ENCODE measurements at regions not wholly inside any gene's neighbourhood (a gene's known extent, or its start where the extent isn't known, plus 50 kb on each side); places are given as distances from the start of the nearest gene placed in this dataset.

DNA sequence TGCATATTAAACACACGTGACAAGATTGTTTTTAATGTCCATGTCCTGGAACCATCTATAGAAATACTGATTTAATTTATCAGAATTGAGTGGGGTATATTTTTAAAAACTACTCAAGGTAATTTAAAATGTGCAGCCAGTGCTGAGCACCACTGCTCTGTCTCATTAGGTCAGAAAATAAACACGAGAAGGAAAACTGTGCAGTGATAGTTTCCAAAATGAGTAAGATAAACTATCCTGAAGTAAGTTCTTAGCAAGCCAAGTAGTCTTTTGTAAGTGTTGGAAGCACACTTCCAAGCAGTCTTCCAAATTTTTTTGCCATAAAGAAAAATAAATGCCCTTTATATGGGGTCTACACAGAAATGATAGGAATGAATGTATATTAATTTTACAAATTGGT is 93.8 kb upstream of the DNAJC10 start (continued):
- TF ChIP-seq, protein P1, sequence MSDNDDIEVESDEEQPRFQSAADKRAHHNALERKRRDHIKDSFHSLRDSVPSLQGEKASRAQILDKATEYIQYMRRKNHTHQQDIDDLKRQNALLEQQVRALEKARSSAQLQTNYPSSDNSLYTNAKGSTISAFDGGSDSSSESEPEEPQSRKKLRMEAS (IDR thresholded peaks at IDR 0.05; ENCODE audit: low read depth, low read length) = no peak
- no peak for TF ChIP-seq JUND (IDR thresholded peaks at IDR 0.05; ENCODE audit: low read depth, low read length)

DNA sequence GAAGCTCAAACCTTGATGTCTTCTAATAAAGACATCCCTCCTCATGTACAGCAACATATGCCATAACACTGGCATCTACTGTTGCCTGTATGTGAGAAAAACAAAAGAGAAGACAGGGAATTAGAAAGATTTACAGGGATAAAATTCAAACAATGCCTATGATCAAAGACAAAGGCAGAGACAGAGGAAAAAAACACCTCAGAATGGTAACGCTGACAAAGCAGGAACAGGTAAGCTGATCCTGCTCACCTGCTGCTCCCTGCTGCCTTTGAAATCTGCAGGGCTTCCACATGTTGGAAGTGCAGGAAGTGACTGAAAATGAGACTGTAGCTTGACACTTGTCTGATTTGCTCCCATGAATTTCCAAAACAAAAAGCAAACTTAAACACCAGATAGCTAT is 90.2 kb upstream of the DNAJC10 start:
- RAD21 ChIA-PET (ENCODE audit: unreplicated experiment) = no interaction called here

More for the DNA sequence above, 90.2 kb upstream of the DNAJC10 start:
- ATAC-seq (no peak), FAIRE-seq (no peak), DNase-seq (ENCODE audit: low read depth, low spot score) (no peak)
- H3K9ac ChIP-seq (ENCODE audit: control insufficient read depth, insufficient read depth, low read length) = no peak overlapping the region
- intact Hi-C loops (cut with micrococcal nuclease; ENCODE audit: unreplicated experiment) = no loop called here
- no peaks in the 10 kb centered on the region for H3K9me3 ChIP-seq (replicated peaks; ENCODE audit: control insufficient read depth, insufficient read depth, low read length)
- in situ Hi-C loops (cut with MboI) = no loop called here
- ChIA-PET CTCF (interaction anchor here (1.2 kb wide), 1 partner anchor 23 kb away, joined by 3 read pairs; no protein-coding TSS in a partner anchor), SMC1A (ENCODE audit: uncharacterized antibody, unreplicated experiment) (interaction anchor here (0.8 to 1.0 kb wide), 4 partner anchors 11 to 358 kb away, joined by 3 to 4 read pairs (median 3); no protein-coding TSS in a partner anchor), POLR2A (no interaction called here)
- no TSS peak for BruUV-seq (replicated peaks)
- no peak overlapping the region for H2AFZ ChIP-seq (ENCODE audit: control insufficient read depth, low read depth, low read length)
- no peaks in the 10 kb centered on the region for H4K20me1 ChIP-seq (ENCODE audit: control insufficient read depth, insufficient read depth)
- 93% methylated on average over 1 of the region's 1 CpG for WGBS (ENCODE audit: insufficient coverage, insufficient replicate concordance, low lambda C conversion rate, missing lambda C conversion rate)
- H3K27me3 ChIP-seq (replicated peaks in 1 of 2; ENCODE audit: control insufficient read depth in 2 of 2, insufficient read depth in 2 of 2, low read length in 1 of 2) = no peaks in the 10 kb centered on the region; a peak in 2 of 4 replicates
- H3K4me2 ChIP-seq (ENCODE audit: control insufficient read depth, insufficient read depth) = no peak overlapping the region
- H3K4me3 ChIP-seq = no peak overlapping the region
- no peaks in the 10 kb centered on the region for H3K36me3 ChIP-seq (ENCODE audit: control insufficient read depth in 2 of 2, insufficient read depth in 2 of 2, low read length in 1 of 2)
- TF ChIP-seq, protein P2, sequence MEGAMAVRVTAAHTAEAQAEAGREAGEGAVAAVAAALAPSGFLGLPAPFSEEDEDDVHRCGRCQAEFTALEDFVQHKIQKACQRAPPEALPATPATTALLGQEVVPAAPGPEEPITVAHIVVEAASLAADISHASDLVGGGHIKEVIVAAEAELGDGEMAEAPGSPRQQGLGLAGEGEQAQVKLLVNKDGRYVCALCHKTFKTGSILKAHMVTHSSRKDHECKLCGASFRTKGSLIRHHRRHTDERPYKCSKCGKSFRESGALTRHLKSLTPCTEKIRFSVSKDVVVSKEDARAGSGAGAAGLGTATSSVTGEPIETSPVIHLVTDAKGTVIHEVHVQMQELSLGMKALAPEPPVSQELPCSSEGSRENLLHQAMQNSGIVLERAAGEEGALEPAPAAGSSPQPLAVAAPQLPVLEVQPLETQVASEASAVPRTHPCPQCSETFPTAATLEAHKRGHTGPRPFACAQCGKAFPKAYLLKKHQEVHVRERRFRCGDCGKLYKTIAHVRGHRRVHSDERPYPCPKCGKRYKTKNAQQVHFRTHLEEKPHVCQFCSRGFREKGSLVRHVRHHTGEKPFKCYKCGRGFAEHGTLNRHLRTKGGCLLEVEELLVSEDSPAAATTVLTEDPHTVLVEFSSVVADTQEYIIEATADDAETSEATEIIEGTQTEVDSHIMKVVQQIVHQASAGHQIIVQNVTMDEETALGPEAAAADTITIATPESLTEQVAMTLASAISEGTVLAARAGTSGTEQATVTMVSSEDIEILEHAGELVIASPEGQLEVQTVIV (IDR thresholded peaks at IDR 0.05; ENCODE audit: borderline replicate concordance, partially characterized antibody) = no peak
- no peak for TF ChIP-seq CBFB (IDR thresholded peaks at IDR 0.05; ENCODE audit: low read depth)
- TF ChIP-seq STAT1 (conservative IDR thresholded peaks at IDR 0.05) = no peak
- TF ChIP-seq DPF2 (IDR thresholded peaks at IDR 0.05) = no peak
- no peaks in the 10 kb centered on the region for H3K4me1 ChIP-seq (ENCODE audit: control insufficient read depth, insufficient read depth, low read length)
- H3K79me2 ChIP-seq (ENCODE audit: control insufficient read depth, insufficient read depth, low read length) = no peaks in the 10 kb centered on the region
- no peak overlapping the region for H3K27ac ChIP-seq (ENCODE audit: control insufficient read depth, insufficient read depth)

Data from GM12878 (cell line).